ENCODE measurements at regions not wholly inside any gene's neighbourhood (a gene's known extent, or its start where the extent isn't known, plus 50 kb on each side); places are given as distances from the start of the nearest gene placed in this dataset.

- TF ChIP-seq SPI1 (IDR thresholded peaks at IDR 0.05; ENCODE audit: low read depth, low read length) (no peak), POLR2A (IDR thresholded peaks at IDR 0.05; ENCODE audit: low read depth, low read length) (no peak), POLR2AphosphoS5 (IDR thresholded peaks at IDR 0.05; ENCODE audit: low read depth, low read length) (no peak), TAF1 (IDR thresholded peaks at IDR 0.05; ENCODE audit: low read depth, low read length) (no peak), POU2F2 (IDR thresholded peaks at IDR 0.05; ENCODE audit: low read depth, low read length) (no peak), PAX5 (IDR thresholded peaks at IDR 0.05; ENCODE audit: insufficient read depth, low read length, severe bottlenecking) (no peak)
Measured at GRCh38 chr3:107235928-107236315, 141.3 kb upstream of the CCDC54 start.

Measured in GM12891 (cell line).